ENCODE measurements at regions not wholly inside any gene's neighbourhood (a gene's known extent, or its start where the extent isn't known, plus 50 kb on each side); places are given as distances from the start of the nearest gene placed in this dataset.

- DNase-seq, result no peak
- no peak for ATAC-seq
Observed at GRCh38 chr5:165565911-165566310, 2060.5 kb downstream of the MAT2B start.

- no peak for DNase-seq
- no peak for ATAC-seq
Observed at GRCh38 chr5:165569551-165569950, 2064.1 kb downstream of the MAT2B start.

- ATAC-seq (no peak), DNase-seq (no peak)
Observed at GRCh38 chr5:165573445-165573844, 2068.0 kb downstream of the MAT2B start.

- no peak for ATAC-seq
- DNase-seq, result no peak
Observed at GRCh38 chr5:165574100-165574499, 2068.7 kb downstream of the MAT2B start.

GRCh38 chr5:165576678-165577275 lies 2071.4 kb downstream of the MAT2B start:
- no peak for DNase-seq
- no peak for ATAC-seq

GRCh38 chr5:165579911-165580310 lies 2074.5 kb downstream of the MAT2B start:
- no peak for ATAC-seq
- no peak for DNase-seq

GRCh38 chr5:165594693-165595092 lies 2089.3 kb downstream of the MAT2B start:
- DNase-seq, result no peak
- no peak for ATAC-seq

GRCh38 chr5:165602529-165602928 lies 2097.1 kb downstream of the MAT2B start:
- DNase-seq, result no peak
- ATAC-seq, result no peak

GRCh38 chr5:165607026-165607425 lies 2101.6 kb downstream of the MAT2B start:
- ATAC-seq (no peak), DNase-seq (no peak)

GRCh38 chr5:165609871-165610270 lies 2104.5 kb downstream of the MAT2B start:
- no peak for DNase-seq
- no peak for ATAC-seq

GRCh38 chr5:165616490-165617405 lies 2111.3 kb downstream of the MAT2B start:
- DNase-seq (no peak), ATAC-seq (no peak)

GRCh38 chr5:165617491-165617890 lies 2112.1 kb downstream of the MAT2B start:
- ATAC-seq (no peak), DNase-seq (no peak)

- ATAC-seq (no peak), DNase-seq (no peak)
Observed at GRCh38 chr5:165620394-165620793, 2115.0 kb downstream of the MAT2B start.

- DNase-seq (no peak), ATAC-seq (no peak)
Observed at GRCh38 chr5:165622864-165623536, 2117.6 kb downstream of the MAT2B start.

- DNase-seq (no peak), ATAC-seq (no peak)
Observed at GRCh38 chr5:165624166-165624946, 2118.9 kb downstream of the MAT2B start.

GRCh38 chr5:165626161-165626560 lies 2120.7 kb downstream of the MAT2B start:
- ATAC-seq, result no peak
- no peak for DNase-seq

GRCh38 chr5:165627548-165628170 lies 2122.2 kb downstream of the MAT2B start:
- DNase-seq (no peak), ATAC-seq (no peak)

- DNase-seq, result peak; percentile 7
- ATAC-seq, result peak; percentile 46
Observed at GRCh38 chr5:165630261-165630778, 2124.9 kb downstream of the MAT2B start.

GRCh38 chr5:165631235-165631634 lies 2125.8 kb downstream of the MAT2B start:
- DNase-seq, result no peak
- ATAC-seq, result no peak

- ATAC-seq, result no peak
- DNase-seq, result no peak
Observed at GRCh38 chr5:165642366-165642765, 2136.9 kb downstream of the MAT2B start.

GRCh38 chr5:165665735-165666400 lies 2160.4 kb downstream of the MAT2B start:
- ATAC-seq (no peak), DNase-seq (no peak)
